B cell (primary cell): ENCODE measurements at regions not wholly inside any gene's neighbourhood (a gene's known extent, or its start where the extent isn't known, plus 50 kb on each side); places are given as distances from the start of the nearest gene placed in this dataset.

Source experiments
- ATAC-seq: fragments of 200-7000 bp; cut with Tn5 transposase; one replicate; pipeline ENCODE4 v1.10.0; 2021; ENCODE audit warnings: low read depth, mild to moderate bottlenecking, moderate number of reproducible peaks, moderate library complexity
- CTCF ChIA-PET: fragments of 350-600 bp; sonication (Branson Sonifier 250); formaldehyde crosslinking; loops from one replicate; lab custom pipeline; 2021; ENCODE audit warnings: antibody characterized with exemption, inconsistent platforms; lab: Charles Lee
- POLR2A ChIA-PET: fragments of 350-600 bp; sonication (Branson Sonifier 250); formaldehyde crosslinking; loops from one replicate; lab custom pipeline; 2021; ENCODE audit warnings: antibody characterized with exemption; lab: Charles Lee
- DNase-seq: peaks from one replicate; pipeline ENCODE4 v3.0.0; 2013
- H2AFZ ChIP-seq: 2 replicates; pipeline ENCODE4 v1.6.1; 2012; ENCODE audit warnings: mild to moderate bottlenecking, low read depth, low read length; ENCODE audit not compliant: insufficient read depth, poor library complexity, severe bottlenecking
- H3K27ac ChIP-seq, 2 donors: 1 replicate in 1 of 2; 2 replicates in 1 of 2; pipeline ENCODE4 v1.5.1; 2012 to 2013; ENCODE audit warnings: low read length in 2 of 2, mild to moderate bottlenecking in 2 of 2, moderate library complexity in 1 of 2
- H3K27me3 ChIP-seq, 4 experiments: fragments of 200-600 bp in 1 of 4; sonication (generic) in 1 of 4; replicated peaks in 1 of 4; 1 replicate in 2 of 4; 2 replicates in 2 of 4; pipeline versions ENCODE4 v1.6.1 to v1.7.0; 2013 to 2016; ENCODE audit warnings: low read length in 3 of 4, mild to moderate bottlenecking in 2 of 4, mixed read lengths in 1 of 4, moderate library complexity in 1 of 4; ENCODE audit not compliant: insufficient read depth in 4 of 4, control insufficient read depth in 3 of 4; ENCODE audit errors: control extremely low read depth in 1 of 4
- H3K36me3 ChIP-seq, 2 experiments: replicated peaks in 1 of 2; 1 replicate in 1 of 2; 2 replicates in 1 of 2; pipeline versions ENCODE4 v1.6.1 to v1.7.1; 2013; ENCODE audit warnings: low read length in 1 of 2; ENCODE audit not compliant: insufficient read depth in 2 of 2, control insufficient read depth in 1 of 2; ENCODE audit errors: control extremely low read depth in 1 of 2, extremely low read depth in 1 of 2
- H3K4me1 ChIP-seq, 2 donors: fragments of 200-600 bp in 1 of 2; sonication (generic) in 1 of 2; 1 replicate in 1 of 2; 2 replicates in 1 of 2; pipeline versions ENCODE4 v1.5.1 to v1.6.1; 2013 to 2017; ENCODE audit warnings: low read length in 2 of 2; ENCODE audit not compliant: control insufficient read depth in 2 of 2, insufficient read depth in 2 of 2
- H3K4me2 ChIP-seq: replicated peaks from 2 replicates; pipeline ENCODE3; 2012; ENCODE audit warnings: mild to moderate bottlenecking, low read depth, low read length; ENCODE audit not compliant: poor library complexity, severe bottlenecking
- H3K4me3 ChIP-seq, 5 experiments: fragments of 200-600 bp in 1 of 5; sonication (generic) in 1 of 5; 1 replicate in 3 of 5; 2 replicates in 2 of 5; pipeline versions ENCODE4 v1.5.1 to v1.7.0; 2011 to 2016; ENCODE audit warnings: low read length in 4 of 5, mild to moderate bottlenecking in 4 of 5, low read depth in 2 of 5, control low read depth in 1 of 5, moderate library complexity in 1 of 5; ENCODE audit not compliant: insufficient read depth in 1 of 5; ENCODE audit errors: control extremely low read depth in 1 of 5, extremely low read depth in 1 of 5
- H3K79me2 ChIP-seq: fragments of 200-600 bp; sonication (generic); one replicate; pipeline ENCODE4 v1.6.0; 2016; ENCODE audit warnings: low read length; ENCODE audit not compliant: control insufficient read depth, insufficient read depth
- H3K9ac ChIP-seq: fragments of 200-600 bp; sonication (generic); 2 replicates; pipeline ENCODE4 v1.6.1; 2017; ENCODE audit warnings: mild to moderate bottlenecking, low read length, moderate library complexity
- H3K9me3 ChIP-seq, 3 donors: one replicate each; pipeline versions ENCODE4 v1.6.1 to v1.7.1; 2013; ENCODE audit warnings: low read length in 2 of 3; ENCODE audit not compliant: control insufficient read depth in 2 of 3, insufficient read depth in 1 of 3; ENCODE audit errors: control extremely low read depth in 1 of 3
- H4K20me1 ChIP-seq: 2 replicates; pipeline ENCODE4 v1.6.0; 2012; ENCODE audit warnings: mild to moderate bottlenecking, low read length; ENCODE audit not compliant: insufficient read depth, control insufficient read depth, poor library complexity, severe bottlenecking
- H3K27ac Mint-ChIP-seq: one replicate; pipeline ENCODE4 v1.8.0; 2021; ENCODE audit warnings: mixed read lengths
- H3K27me3 Mint-ChIP-seq: one replicate; pipeline ENCODE4 v1.8.0; 2021; ENCODE audit warnings: mixed read lengths
- H3K4me1 Mint-ChIP-seq: one replicate; pipeline ENCODE4 v1.8.0; 2021; ENCODE audit warnings: mixed read lengths
- H3K4me3 Mint-ChIP-seq: one replicate; pipeline ENCODE4 v1.8.0; 2021; ENCODE audit warnings: mixed read lengths
- H3K9me3 Mint-ChIP-seq: one replicate; pipeline ENCODE4 v1.8.0; 2022; ENCODE audit warnings: mixed read lengths; ENCODE audit not compliant: insufficient read depth
- CTCF ChIP-seq: fragments of 200-600 bp; IDR thresholded peaks from one replicate; pipeline ENCODE4 v1.8.0; 2022; ENCODE audit warnings: antibody characterized with exemption, mild to moderate bottlenecking
- EZH2 ChIP-seq: IDR thresholded peaks from 2 replicates; pipeline ENCODE4 v1.6.1; 2012; ENCODE audit warnings: borderline replicate concordance, low read depth, mild to moderate bottlenecking, moderate library complexity, low read length; ENCODE audit not compliant: insufficient read depth, poor library complexity, severe bottlenecking
- WGBS: methylation state at CpG from one replicate; pipeline ENCODE4 v1.1.5; 2013; ENCODE audit warnings: missing lambda C conversion rate; ENCODE audit not compliant: insufficient coverage; 5-methylcytosine and 5-hydroxymethylcytosine counted together
- intact Hi-C: fragments of 100-400 bp; cut with micrococcal nuclease; formaldehyde crosslinking; loops from one replicate; pipeline ENCODE4 v1.10.0; 2022

GRCh38 chrX:20954014-20954413 lies 420.2 kb upstream of the CNKSR2 start:
- Mint-ChIP-seq H3K9me3 (no peaks in the 10 kb centered on the region), H3K27me3 (no peaks in the 10 kb centered on the region), H3K4me1 (no peaks in the 10 kb centered on the region), H3K27ac (no peak overlapping the region), H3K4me3 (no peak overlapping the region)
- Histone ChIP-seq H3K27ac (no peak overlapping the region), H2AFZ (no peak overlapping the region), H3K79me2 (no peaks in the 10 kb centered on the region), H3K9me3 (no peaks in the 10 kb centered on the region), H4K20me1 (no peaks in the 10 kb centered on the region), H3K4me2 (no peak overlapping the region), H3K4me1 (no peaks in the 10 kb centered on the region), H3K27me3 (no peaks in the 10 kb centered on the region), H3K36me3 (no peaks in the 10 kb centered on the region), H3K4me3 (no peak overlapping the region), H3K9ac (no peak overlapping the region)
- no peak for ATAC-seq
- intact Hi-C loops, result no loop called here
- ChIA-PET POLR2A (no interaction called here), CTCF (no interaction called here)
- TF ChIP-seq CTCF (no peak), EZH2 (no peak)
- WGBS, result 71% methylated on average over 1 of the region's 3 CpGs
- DNase-seq, result no peak

GRCh38 chrX:20952180-20952579 lies 422.0 kb upstream of the CNKSR2 start:
- no peak for DNase-seq
- no peak overlapping the region for H3K27ac ChIP-seq
- no peaks in the 10 kb centered on the region for H3K36me3 ChIP-seq
- no peak overlapping the region for H3K9ac ChIP-seq
- no peaks in the 10 kb centered on the region for H3K27me3 Mint-ChIP-seq
- no peaks in the 10 kb centered on the region for H3K9me3 ChIP-seq
- H3K79me2 ChIP-seq, result no peaks in the 10 kb centered on the region
- no peak overlapping the region for H3K27ac Mint-ChIP-seq
- no peak overlapping the region for H3K4me3 Mint-ChIP-seq
- H2AFZ ChIP-seq, result no peak overlapping the region
- ChIA-PET POLR2A (no interaction called here), CTCF (no interaction called here)
- H3K9me3 Mint-ChIP-seq, result no peaks in the 10 kb centered on the region
- H3K4me2 ChIP-seq, result no peak overlapping the region
- H3K27me3 ChIP-seq, result no peaks in the 10 kb centered on the region
- TF ChIP-seq EZH2, result no peak
- TF ChIP-seq CTCF, result no peak
- WGBS, result no CpG with 5 or more reads among the region's 3 CpGs
- intact Hi-C loops, result no loop called here
- ATAC-seq, result no peak
- no peaks in the 10 kb centered on the region for H3K4me1 ChIP-seq
- no peaks in the 10 kb centered on the region for H3K4me1 Mint-ChIP-seq
- H4K20me1 ChIP-seq, result no peaks in the 10 kb centered on the region
- no peak overlapping the region for H3K4me3 ChIP-seq
